IPS DF 4.7 (cell line): ENCODE measurements at regions not wholly inside any gene's neighbourhood (a gene's known extent, or its start where the extent isn't known, plus 50 kb on each side); places are given as distances from the start of the nearest gene placed in this dataset.

Experiments
- DNase-seq: peaks from one replicate; pipeline ENCODE4 v3.0.0-alpha.2; 2013; ENCODE audit warnings: low spot score; ENCODE audit errors: extremely low read depth

DNA sequence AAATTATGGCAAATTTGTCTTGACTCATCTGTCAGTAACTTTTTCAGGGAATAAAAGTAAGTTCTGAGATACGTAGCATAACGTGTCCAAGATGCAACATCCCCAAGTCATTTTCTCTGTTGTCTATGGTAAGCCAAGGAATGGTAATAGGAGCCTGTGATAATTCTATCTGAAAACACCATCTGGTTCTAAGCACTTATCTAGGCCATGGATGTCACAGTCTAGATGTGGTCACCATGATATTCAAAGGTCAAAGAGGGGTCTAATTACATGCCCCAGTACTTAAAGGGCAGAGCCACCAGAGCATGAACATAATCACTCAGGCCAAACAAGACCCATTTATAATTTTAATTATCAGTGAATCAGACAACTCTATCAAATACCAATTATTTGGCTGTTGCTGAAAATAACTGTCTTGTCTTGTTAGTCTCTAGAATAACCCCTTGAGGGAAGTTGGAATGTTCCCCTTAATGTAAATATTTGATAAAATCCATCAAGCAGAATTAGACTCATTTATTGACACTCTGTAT is 225.1 kb upstream of the MPPED2 start:
- no peak for DNase-seq

DNA sequence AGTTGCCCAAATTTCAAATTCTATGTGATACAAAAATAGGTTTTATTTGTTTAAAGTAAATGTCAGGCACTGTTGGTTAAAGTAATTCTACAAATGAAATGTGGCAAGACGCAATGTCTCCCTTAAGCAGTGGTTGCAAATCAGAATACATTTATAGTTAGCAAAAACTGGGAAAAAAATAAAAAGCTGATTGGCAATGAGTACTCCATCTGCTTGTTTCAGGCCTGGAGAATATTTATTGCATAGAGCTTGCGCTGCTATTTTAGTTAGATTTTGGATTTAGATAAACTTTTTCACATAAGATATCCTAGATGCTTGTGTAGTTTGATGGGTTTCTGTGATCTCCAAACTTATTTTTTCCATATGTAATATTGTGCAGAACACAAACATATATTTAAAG is 224.0 kb upstream of the MPPED2 start:
- DNase-seq: no peak

DNA sequence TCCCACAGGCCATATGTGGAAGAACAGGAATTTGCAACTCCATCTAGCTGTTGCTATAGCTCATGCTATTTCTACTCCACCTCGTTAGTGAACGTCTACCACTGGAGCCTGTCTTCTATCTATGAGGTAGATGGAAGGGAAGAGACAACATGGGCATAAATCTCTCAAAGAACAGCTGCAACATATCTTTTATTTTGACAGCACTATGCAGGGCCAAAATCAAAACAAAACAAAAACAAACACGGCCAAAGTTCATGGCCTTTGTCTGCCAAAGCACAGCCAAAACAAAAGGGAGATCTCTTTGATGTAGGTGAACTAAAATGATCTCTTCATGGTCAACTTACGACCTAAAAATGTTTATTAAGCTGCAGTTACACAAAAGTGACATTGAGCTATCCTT is 215.2 kb upstream of the MPPED2 start:
- no peak for DNase-seq

DNA sequence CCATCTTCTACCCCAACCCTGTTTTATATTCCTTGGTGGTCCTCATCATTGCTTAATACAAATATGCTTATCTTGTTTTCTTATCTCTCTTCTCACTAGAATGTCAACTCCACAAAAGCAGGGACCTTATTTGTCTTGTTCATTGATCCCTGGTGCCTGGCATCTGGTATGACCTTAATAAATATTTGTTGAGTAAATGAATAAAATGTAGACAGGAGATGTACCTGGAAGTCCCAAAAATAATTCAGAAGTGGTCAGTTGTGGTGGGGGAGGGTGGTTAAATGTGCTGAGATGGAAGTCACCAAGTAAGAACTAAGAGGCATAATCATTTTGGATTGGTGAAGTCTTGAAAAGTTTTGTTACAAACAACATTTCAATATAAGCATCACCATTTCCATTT is 214.8 kb upstream of the MPPED2 start:
- DNase-seq: no peak

DNA sequence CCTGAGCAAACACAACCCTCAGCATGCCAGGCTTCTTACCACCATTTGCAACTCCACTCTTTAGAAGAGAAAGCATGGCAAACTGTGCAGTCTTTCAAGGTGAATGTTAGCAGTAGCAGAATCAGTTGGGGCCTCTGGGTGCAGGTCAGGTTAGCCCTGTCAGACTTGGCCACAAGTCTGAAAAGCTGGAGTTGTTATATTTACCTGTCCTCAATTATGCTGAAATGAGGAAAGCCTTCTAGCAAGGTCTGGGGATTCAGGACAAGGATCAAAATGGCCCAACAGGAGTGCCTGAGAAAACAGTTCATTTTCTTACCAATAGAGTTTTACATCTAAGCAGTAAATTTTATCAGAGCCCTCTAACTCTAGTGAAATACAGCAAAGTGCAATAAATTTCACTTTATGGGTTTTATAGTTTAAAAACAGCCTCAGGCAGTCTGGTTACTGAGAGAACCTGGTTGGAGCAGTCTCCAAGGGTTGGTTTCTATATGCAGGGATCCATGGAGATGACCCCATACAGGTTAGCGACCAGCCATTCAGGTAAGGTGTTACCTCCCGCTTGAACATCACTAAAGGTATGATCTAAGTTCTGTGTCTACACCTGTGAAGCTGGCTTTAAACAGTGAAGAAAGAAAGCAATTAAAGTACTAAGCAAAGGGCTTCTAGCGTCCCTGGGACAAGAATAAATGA is 212.5 kb upstream of the MPPED2 start:
- DNase-seq: no peak

DNA sequence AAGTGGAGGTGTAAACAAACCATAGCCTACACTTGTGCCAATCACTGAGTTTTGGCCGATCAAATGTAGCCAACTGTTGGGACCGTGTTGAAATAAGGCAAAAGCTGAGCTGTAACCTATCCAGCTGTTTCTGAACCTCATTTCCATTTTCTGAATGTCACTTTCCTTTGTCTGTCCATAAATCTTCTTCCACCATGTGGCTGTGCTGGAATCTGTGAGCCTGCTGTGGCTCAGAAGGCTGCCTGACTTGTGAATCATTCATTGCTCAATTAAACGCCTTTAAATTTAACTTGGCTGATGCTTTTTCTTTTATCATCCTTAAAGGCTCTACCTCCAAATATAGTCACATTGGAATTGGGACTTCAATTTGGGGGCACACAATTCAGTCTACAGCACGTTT is 203.1 kb upstream of the MPPED2 start:
- DNase-seq: no peak

DNA sequence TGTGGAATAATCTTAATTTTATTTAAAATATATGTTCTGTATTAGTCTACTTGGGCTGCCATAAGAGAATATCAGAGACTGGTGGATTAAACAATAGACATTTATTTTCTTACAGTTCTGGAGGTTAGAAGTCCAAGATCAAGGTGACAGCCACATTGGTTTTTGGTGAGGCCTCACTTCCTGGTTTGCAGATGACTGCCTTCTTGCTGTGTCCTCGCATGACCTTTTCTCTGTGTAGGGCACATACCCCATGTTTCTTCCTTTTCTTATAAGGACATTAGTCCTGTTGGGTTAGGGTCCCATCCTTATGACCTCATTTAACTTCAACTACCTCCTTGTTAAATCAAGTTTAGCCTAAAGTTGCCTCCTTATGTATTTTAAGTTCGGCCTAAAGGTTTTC is 202.7 kb upstream of the MPPED2 start:
- no peak for DNase-seq

DNA sequence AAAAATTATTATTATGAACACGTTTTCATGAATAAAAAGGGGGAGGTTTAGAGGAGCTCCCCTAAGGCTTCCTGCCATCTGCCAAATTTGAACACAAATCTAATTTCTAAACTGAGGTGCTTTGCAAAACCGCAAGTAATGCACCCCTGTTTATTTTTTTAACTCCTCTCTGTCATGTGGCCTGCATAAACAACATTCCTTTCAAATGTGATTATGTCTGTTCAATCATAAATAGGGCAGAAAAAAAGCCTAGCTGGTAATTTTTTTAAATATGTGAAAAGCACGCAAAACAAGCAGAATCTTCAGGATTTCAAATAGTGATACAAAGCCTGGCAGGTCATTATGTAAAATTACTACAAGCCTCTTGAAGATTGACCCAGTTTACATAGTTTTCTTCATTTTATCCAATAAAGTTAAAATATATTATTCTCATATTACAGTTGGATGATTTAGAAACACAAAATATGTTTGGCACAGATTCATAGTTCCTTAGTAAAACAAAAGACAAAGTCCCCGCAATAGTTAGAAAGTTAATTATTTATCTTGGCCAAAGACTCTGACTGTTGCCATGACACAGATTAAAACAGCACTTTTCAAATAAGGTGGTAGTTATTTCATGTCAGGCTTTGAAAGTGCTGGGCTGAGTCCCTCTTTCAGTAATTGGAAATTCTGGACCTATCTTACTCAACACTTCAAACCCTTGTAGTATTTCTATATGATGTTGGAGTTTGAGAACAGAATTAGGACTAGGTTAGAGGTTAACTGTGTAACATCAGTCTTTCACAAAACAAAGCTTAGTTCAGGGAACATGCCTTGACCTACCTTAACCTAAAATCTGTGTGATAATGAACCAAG is 200.3 kb upstream of the MPPED2 start:
- no peak for DNase-seq

DNA sequence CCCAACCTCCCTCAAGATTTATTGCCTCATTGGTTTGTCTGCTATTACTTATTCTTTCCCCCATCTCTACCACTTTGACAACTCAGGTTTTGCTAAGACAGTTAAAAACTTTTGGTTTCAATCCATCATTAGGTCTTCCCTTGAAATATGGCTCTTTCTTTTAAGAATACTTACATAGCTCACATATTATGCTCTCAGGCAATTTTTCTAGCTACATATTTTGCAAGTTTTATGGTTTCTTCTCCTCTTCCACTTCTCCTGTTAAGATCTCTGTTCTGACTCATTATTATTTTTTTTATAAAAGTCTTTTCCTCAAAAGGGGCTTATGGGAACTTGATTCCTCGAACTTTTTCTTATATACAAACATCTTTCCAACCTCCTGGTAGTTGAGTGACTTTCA is 192.4 kb upstream of the MPPED2 start:
- DNase-seq: no peak

DNA sequence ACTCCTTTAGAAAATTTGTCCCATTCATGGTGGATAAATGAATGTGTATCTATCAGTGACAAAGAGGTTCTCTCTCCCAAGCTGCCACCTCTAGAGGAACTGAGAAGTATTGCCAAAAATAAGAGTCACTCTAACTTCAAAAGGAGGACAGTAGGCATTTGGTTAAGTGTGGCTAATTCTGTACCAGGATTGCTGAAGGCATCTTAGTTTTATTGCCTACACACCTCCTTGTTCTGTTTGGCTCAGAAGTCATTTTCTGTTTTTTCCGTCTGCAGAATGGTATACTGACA is 189.0 kb upstream of the MPPED2 start:
- no peak for DNase-seq

DNA sequence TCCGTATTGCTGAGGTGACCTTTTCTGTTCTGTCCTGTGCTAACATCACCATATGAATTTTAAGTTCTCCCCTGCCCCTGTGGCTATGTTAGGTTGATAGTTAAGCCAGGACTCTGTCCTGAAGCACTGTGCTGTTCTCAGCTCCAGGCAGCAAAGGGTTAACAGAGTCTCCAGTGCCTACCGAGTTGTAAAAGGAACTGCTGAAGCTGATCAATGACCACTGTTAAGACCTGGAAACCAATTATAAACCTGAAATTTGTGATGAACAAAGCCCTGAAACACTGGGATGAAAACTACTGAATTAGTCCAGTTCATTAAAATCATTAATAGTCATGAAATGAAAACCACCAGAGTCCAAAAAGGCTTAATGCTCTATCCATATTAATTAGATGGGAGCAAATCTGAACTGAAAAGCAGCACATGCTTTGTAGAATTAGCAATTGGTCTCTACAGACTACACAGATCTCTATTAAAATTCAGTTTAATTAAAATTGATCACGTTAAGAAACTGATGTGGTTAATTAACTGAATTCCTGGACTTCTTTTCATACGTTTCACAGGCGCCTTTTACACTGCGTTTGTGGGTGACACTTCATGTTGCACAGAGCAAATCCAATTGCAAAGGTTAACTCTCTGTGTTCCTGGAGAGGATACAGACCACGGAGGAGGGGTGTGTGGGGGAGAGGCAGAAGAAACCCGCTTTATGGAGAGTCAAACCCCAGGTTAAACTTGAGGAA is 188.5 kb upstream of the MPPED2 start:
- no peak for DNase-seq

DNA sequence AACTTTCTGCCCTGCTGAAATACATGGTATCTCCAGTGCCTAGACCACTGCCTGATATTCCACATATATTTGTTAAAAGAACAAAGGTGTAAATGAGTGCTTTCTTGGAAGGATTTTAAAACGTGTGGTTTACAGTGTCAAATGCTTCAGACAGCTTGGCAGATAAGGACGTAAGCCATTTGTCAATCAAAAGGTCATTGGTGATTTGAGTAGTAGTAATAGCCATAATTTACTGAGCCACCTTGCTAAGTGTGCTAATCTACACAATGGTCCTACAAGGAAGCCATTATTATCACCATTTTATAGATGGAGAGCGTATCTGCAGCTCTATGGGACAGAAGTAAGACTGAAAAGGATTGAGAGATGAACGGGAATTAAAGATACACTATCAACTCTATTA is 186.8 kb upstream of the MPPED2 start:
- DNase-seq: no peak

DNA sequence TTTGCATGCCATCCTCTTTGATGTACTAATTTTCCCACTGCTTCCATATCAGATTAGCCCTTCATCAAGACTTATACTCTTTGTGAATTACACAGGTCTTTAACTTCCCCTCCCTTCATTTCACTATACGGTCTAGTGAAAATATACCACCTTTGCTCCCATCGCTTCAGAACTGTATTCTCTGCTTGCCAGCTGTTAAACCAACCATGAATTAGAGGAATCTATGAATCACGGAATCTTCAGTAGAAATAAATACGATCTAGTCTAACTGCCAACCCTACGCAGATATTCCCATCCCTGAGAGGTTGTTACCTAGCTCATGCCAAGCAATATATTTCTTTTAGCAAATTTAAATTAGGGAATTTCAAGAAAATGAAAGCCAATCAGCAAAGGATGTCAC is 177.8 kb upstream of the MPPED2 start:
- no peak for DNase-seq

DNA sequence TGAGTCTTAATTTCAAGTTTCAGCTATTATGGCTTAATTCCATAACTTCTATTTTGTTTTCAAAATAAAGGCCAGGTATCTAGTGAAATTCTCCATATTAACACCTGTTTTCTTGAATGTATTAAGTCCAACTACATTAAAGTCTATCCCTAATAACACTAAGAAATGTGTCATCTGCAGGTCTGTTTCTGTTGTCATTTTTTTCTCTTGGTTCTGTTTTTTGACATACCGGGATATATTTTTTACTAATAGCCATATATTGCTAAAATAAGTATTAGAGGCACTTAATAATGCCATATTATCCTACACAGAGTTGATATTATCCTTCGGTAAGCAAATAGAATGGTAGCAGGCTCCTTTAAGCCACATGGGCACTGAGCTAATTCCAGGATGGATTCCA is 176.0 kb upstream of the MPPED2 start:
- no peak for DNase-seq

DNA sequence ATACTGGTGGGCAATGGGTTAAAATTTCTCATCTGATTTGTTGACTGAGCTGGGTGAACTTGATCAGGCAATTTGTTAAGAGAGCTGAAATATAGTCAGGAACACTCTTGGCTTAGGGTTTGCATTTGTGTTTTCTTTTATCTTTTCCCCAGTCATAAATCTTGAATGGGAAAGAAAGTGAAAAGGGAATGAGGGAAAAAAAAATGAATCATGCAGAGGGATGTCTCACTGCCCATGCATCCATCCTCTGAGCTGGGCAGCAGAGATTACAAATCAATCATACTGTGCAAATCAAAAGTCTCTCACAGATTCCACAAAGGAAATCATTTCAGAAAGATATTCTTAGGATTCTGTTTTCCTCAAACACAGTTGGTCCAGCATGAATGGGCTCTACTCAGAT is 174.2 kb upstream of the MPPED2 start:
- no peak for DNase-seq

DNA sequence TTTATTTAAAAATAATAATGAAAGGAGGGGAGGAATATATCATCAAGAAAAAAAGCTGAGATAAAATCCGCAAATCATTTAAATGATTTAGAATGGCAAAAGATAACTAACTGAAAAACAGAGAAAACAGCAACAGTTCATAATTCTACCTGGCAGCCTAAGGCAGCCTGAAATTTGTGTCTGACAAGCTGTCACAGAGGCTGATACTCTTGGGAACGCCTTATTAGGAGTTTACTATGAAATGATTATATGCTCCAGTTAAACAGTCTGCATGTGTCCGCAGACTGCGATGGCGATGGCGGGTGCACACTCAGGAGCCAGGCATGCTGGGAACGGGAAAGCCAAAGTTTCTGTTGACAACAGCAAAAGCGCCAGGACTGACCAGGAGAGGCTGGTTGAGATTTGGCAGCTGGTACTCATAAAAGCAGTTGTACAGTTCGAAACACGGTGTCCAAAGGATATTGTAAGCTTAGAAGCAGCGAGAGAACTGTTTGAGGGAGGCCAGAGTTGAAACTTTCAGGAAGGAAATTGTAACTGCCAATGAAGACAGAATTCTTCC is 172.9 kb upstream of the MPPED2 start:
- DNase-seq: no peak

DNA sequence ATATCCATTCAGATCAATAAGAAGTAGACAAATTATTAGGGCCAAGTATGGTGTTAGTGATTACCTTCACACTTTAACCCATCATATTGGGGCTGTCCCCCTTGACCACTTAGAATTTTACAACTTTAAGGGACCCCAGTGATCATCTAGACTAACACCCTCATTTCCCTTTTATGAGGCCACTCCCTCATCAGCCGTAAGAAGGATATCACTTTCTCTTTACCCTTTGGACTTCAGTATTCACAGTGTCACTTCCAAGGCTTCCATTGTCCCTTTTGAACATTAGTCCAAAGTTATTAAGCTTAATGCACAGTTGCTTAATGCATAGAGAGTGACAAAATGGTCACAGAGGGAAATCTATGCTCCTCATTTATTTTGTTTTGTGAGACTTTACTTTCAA is 172.4 kb upstream of the MPPED2 start:
- DNase-seq: no peak

DNA sequence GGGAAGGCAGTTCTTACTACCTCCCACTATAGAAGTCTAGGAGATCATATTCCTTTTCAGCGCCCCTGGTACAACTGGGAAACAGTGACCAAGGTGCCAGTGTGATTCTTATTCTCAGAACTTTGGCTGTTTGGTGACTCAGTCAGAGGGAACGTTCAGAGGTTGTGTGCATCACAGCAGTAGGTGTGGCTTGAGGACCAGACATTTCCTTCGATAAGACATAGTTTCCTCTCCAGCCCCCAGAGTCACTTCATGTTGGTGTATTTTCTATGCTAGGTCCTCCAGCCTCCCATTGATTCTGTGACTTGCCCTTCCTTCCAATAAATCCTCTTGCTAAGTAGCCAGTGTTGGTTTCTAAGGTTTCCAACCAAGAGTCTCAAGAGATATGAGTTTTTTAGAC is 171.9 kb upstream of the MPPED2 start:
- DNase-seq: no peak

DNA sequence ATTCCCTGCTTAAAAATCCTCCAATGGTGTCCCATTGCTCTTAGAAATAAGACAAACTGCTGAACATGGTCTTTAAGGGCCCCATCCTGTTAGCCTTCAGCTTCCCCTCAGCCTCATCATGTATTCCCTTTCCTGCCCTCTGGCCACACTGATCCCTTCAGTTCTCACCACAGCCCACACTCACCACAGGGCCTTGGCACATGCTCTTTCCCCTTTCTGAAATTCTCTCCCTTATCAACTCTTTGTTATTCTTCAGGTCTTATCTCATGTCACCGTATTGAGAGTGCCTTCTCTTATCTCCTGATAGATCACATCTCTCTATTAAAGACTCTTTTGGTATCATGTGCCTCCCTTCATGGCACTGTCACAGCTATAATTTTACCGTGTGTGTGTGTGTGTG is 167.8 kb upstream of the MPPED2 start:
- DNase-seq: no peak

DNA sequence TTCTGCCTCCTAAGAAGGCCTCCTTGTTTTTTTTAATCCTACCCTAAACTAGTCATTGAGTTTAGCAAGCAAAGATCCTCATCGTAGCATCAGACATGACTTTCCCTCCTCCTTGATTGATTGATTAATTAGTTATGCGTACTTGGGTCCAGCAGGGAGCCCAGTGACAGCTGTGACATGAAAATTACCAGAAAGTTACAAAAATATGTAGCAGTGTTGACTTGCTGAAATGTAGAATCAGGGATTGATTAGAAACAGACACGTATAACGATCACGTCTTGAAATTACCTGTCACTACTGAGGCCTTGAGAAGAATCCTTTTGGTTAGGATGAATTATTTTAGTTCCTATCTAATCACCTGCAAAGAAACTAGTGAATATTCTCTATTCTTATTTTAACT is 167.4 kb upstream of the MPPED2 start:
- no peak for DNase-seq

DNA sequence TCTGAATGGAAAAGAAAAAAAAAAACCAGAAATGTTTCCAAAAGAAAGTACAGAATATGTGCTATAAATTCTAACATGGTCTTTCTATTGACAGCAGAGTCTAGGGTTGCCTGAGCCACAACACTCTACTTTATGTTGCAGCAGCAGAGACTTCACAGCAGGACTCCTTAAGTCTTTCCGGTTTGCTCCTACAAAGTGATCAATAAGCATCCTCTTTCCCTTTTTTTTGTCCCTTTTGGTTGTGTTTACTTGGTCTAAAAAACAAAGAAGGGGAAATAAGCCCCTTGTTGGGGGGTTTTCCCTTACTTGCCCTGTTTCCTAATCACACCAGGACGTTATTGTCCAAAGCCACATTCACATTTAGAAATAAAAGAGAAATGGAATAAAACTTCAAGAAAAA is 163.1 kb upstream of the MPPED2 start:
- DNase-seq: peak; percentile 53

DNA sequence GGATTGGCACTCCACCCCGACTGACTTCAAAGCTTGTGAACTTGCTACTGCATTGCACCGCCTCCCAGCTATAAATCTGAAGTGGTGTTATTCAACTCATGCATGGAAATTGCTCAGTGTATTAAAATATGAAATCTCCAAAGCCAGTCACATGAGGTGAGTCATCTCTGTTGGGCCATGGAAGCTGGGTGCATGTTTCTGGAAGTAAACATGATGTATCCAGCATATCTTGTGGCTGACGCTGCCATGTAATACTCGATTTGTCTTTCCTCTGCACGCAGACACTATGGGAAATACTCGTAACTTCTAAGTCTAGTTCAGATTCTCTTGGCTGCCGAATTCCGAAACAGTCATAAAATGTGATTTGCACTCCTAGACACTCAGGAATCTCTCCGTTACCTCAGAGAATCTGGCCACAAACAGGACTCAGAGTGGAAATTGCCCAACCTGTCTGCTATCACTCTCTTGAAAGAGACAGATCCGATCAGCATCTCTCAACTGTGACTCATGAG is 154.9 kb upstream of the MPPED2 start:
- DNase-seq: no peak
